BJ (cell line): ENCODE measurements at regions not wholly inside any gene's neighbourhood (a gene's known extent, or its start where the extent isn't known, plus 50 kb on each side); places are given as distances from the start of the nearest gene placed in this dataset.

Experiments used
- CTCF ChIA-PET: fragments of 350-600 bp; formaldehyde crosslinking; extraction: SDS; loops from one replicate; lab custom pipeline; 2021; ENCODE audit warnings: antibody characterized with exemption, inconsistent platforms; lab: Yijun Ruan, JAX
- POLR2A ChIA-PET: fragments of 300-600 bp; sonication (Branson Sonifier 250); formaldehyde crosslinking; extraction: SDS; loops from one replicate; lab custom pipeline; 2021; ENCODE audit warnings: antibody characterized with exemption; lab: Charles Lee
- DNase-seq: peaks from one replicate; pipeline ENCODE4 v3.0.0-alpha.2; 2011; ENCODE audit warnings: low read depth
- H3K27me3 ChIP-seq: 2 replicates; pipeline ENCODE4 v1.6.0; 2011; ENCODE audit warnings: low read length; ENCODE audit not compliant: control insufficient read depth, insufficient read depth
- H3K36me3 ChIP-seq: 2 replicates; pipeline ENCODE4 v1.5.1; 2011; ENCODE audit warnings: low read length; ENCODE audit not compliant: control insufficient read depth, insufficient read depth
- H3K4me3 ChIP-seq: 2 replicates; pipeline ENCODE4 v1.5.1; 2011; ENCODE audit warnings: low read depth, mild to moderate bottlenecking, control low read depth, low read length
- TF ChIP-seq, protein P1 (sequence below): IDR thresholded peaks from 2 replicates; pipeline ENCODE4 v1.5.1; 2011; ENCODE audit warnings: low read depth, mild to moderate bottlenecking, control low read depth, inconsistent platforms, low read length, moderate library complexity; ENCODE audit not compliant: insufficient read depth

DNA sequence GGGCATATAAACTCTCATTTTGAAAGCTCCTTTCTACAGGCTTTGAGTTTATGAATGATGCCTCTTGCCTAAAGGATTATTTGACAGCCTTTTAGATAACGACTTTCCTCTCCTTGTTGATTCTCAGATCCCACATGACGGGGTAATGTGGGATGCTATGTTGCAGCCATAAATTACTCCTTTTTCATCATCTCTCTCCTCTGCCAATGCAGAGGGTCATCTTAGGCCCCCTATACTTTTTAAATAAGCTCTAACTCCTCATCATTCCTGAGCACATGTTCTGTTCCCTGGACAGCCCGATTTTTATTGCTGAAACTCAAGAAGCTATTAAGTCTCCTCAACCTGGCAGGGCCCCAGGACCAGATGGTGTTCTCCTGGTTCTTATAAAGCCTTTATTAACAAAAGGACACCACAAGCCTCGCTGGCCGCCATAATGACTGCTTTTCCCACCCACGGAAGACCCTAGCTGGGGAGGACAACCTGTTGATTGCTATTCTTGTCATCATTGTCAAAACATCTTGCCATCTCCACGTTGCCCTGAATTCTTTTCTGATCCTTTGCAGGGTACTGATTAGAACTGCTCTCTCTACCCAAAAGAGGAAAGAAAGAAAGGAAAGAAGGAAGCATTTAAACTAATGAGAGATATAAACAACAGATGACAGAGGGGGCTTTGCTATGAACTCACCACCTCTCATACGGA, 150.7 kb downstream of the DHX15 start:
- CTCF ChIA-PET, result interaction anchor here (1.0 to 1.1 kb wide), 2 partner anchors 14 to 15 kb away, joined by 4 read pairs; no protein-coding TSS in a partner anchor
- DNase-seq, result no peak
- TF ChIP-seq, protein P1, sequence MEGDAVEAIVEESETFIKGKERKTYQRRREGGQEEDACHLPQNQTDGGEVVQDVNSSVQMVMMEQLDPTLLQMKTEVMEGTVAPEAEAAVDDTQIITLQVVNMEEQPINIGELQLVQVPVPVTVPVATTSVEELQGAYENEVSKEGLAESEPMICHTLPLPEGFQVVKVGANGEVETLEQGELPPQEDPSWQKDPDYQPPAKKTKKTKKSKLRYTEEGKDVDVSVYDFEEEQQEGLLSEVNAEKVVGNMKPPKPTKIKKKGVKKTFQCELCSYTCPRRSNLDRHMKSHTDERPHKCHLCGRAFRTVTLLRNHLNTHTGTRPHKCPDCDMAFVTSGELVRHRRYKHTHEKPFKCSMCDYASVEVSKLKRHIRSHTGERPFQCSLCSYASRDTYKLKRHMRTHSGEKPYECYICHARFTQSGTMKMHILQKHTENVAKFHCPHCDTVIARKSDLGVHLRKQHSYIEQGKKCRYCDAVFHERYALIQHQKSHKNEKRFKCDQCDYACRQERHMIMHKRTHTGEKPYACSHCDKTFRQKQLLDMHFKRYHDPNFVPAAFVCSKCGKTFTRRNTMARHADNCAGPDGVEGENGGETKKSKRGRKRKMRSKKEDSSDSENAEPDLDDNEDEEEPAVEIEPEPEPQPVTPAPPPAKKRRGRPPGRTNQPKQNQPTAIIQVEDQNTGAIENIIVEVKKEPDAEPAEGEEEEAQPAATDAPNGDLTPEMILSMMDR, result no peak
- POLR2A ChIA-PET, result no interaction called here
- Histone ChIP-seq H3K4me3 (no peak overlapping the region), H3K27me3 (peaks cover 1% of the 10 kb centered on the region; the same call in 1 of the 2 replicates), H3K36me3 (no peaks in the 10 kb centered on the region)

DNA sequence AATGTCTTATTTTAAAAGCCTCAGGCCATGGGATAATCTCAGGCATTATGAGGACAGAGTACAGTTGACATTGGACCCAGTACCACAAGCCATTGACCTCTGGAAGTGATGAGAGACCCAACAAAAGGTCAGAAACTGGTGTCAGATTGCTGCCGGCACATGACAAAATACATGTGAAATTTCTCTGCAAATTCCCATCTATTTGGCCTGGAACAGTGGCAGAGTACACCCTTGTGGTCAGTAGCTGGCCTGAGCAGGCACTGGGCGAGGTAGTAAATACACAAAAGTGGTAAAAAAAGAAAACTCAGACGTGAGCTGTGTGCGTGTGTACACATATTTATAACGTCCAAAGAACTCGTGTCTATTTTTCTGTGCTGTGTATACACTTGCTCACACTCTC, 155.5 kb downstream of the DHX15 start:
- ChIA-PET CTCF (interaction anchor here (0.6 to 1.3 kb wide), 2 partner anchors 63 to 1293 kb away, joined by 3 to 4 read pairs; no protein-coding TSS in a partner anchor), POLR2A (no interaction called here)
- Histone ChIP-seq H3K27me3 (no peaks in the 10 kb centered on the region), H3K4me3 (no peak overlapping the region), H3K36me3 (no peaks in the 10 kb centered on the region)
- TF ChIP-seq, protein P1, result no peak
- DNase-seq, result no peak

DNA sequence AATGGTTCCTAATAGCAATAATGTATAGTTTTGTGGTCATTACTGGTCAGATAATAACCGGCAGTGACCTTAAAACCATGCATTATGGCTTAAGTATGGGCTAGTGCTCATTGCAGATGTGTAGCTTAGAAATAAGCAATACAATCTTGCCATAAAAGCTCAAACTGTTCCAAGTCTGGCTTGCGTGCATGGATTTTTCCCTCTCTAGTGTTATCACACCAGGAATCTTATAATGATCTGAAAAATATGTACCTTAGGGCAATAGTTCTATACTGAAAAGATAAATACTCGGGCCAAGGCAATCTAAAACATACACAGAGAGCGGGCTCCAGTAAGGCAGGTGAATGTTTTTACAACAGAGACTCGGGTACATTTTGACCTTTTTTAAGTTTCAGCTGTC, 157.8 kb downstream of the DHX15 start:
- POLR2A ChIA-PET, result no interaction called here
- Histone ChIP-seq H3K27me3 (no peaks in the 10 kb centered on the region), H3K36me3 (no peaks in the 10 kb centered on the region), H3K4me3 (no peak overlapping the region)
- DNase-seq, result no peak
- CTCF ChIA-PET, result no interaction called here
- TF ChIP-seq, protein P1, result no peak

DNA sequence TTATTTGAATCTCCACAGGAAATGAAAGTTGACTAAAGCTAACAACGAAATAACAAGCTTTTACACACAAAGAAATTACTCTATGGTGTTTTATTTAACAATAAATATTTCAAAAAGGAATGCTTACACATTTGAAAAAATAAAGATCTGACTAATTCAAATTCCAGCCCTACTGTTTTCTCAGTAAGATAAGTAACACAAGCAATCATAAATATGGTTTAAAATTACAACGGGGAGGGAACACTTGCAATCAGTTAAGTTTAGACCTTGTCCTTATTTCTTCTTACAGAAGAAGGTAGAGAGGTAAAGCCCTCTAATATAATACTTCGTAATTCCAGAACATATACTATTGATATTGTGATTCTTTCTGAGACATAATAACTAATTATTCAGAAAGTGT, 158.5 kb downstream of the DHX15 start:
- ChIA-PET CTCF (interaction anchor here (0.6 kb wide), 1 partner anchor 75 kb away, joined by 3 read pairs; no protein-coding TSS in a partner anchor), POLR2A (no interaction called here)
- TF ChIP-seq, protein P1, result no peak
- H3K27me3 ChIP-seq, result no peaks in the 10 kb centered on the region
- no peaks in the 10 kb centered on the region for H3K36me3 ChIP-seq
- DNase-seq, result no peak
- H3K4me3 ChIP-seq, result no peak overlapping the region

DNA sequence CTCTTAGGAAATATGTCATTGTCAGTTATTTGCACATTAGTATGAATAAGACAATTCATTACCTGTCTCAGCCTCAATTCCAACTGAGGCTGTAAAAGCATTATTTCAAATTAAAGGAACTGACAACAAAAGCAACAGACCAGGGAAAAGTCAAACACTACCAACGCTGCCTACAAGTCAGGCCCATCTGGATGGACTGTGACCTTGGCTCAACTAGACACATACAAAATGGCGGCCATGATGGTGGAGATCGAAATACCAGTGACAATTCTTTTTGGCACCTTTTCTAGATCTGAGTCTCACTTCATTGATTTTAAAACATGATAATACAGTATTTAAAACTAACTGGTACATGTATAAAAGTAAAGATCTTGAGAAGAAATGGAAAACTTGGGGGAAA, 160.7 kb downstream of the DHX15 start:
- ChIA-PET CTCF (interaction anchor here (2.7 kb wide), 1 partner anchor 491 kb away, joined by 6 read pairs; no protein-coding TSS in a partner anchor), POLR2A (no interaction called here)
- H3K4me3 ChIP-seq, result no peak overlapping the region
- DNase-seq, result no peak
- H3K27me3 ChIP-seq, result no peaks in the 10 kb centered on the region
- TF ChIP-seq, protein P1, result no peak
- H3K36me3 ChIP-seq, result no peaks in the 10 kb centered on the region
